RWPE2 (cell line): ENCODE measurements at regions not wholly inside any gene's neighbourhood (a gene's known extent, or its start where the extent isn't known, plus 50 kb on each side); places are given as distances from the start of the nearest gene placed in this dataset.

ENCODE experiments used
- ATAC-seq: fragments of 200-7000 bp; cut with Tn5 transposase; 3 replicates; pipeline ENCODE4 v1.9.1; 2021; ENCODE audit warnings: low read depth
- DNase-seq: peaks from one replicate; pipeline ENCODE4 v3.0.0-alpha.2; 2020; ENCODE audit warnings: low spot score
- H3K27ac ChIP-seq: fragments of 450-650 bp; 2 replicates; pipeline ENCODE4 v1.5.1; 2017; ENCODE audit warnings: mild to moderate bottlenecking; ENCODE audit not compliant: poor library complexity, severe bottlenecking
- H3K27me3 ChIP-seq: fragments of 250-450 bp; sonication (Bioruptor Pico); 2 replicates; pipeline ENCODE4 v1.5.1; 2021; ENCODE audit warnings: mild to moderate bottlenecking, moderate library complexity; ENCODE audit not compliant: insufficient read depth, poor library complexity, severe bottlenecking
- H3K36me3 ChIP-seq: fragments of 250-450 bp; sonication (Bioruptor Pico); 2 replicates; pipeline ENCODE4 v1.5.1; 2020; ENCODE audit warnings: low read depth, mild to moderate bottlenecking, moderate library complexity
- H3K4me1 ChIP-seq: fragments of 250-450 bp; sonication (Bioruptor Pico); 2 replicates; pipeline ENCODE4 v1.5.1; 2021; ENCODE audit warnings: mild to moderate bottlenecking, moderate library complexity; ENCODE audit not compliant: insufficient read depth, poor library complexity, severe bottlenecking
- H3K4me3 ChIP-seq: fragments of 250-450 bp; sonication (Bioruptor Pico); 2 replicates; pipeline ENCODE4 v1.5.1; 2021; ENCODE audit warnings: mild to moderate bottlenecking, moderate library complexity; ENCODE audit not compliant: severe bottlenecking
- H3K9me3 ChIP-seq: fragments of 250-450 bp; sonication (Bioruptor Pico); 2 replicates; pipeline ENCODE4 v1.5.1; 2021; ENCODE audit warnings: mild to moderate bottlenecking, moderate library complexity; ENCODE audit not compliant: severe bottlenecking
- CTCF ChIP-seq: fragments of 450-650 bp; IDR thresholded peaks from one replicate; pipeline ENCODE4 v1.5.1; 2017; ENCODE audit warnings: mild to moderate bottlenecking, moderate library complexity; ENCODE audit not compliant: poor library complexity, severe bottlenecking

GRCh38 chr5:143506836-143507552 is 103.5 kb upstream of the NR3C1 start:
- Histone ChIP-seq H3K36me3 (no peaks in the 10 kb centered on the region), H3K4me3 (no peak overlapping the region), H3K27ac (peak overlapping the region; percentile 82), H3K27me3 (no peaks in the 10 kb centered on the region), H3K4me1 (peaks cover 20% of the 10 kb centered on the region), H3K9me3 (no peaks in the 10 kb centered on the region)
- TF ChIP-seq CTCF: peak; percentile 57
- no peak for DNase-seq
- peak; percentile 99 for ATAC-seq

- H3K27me3 ChIP-seq: no peaks in the 10 kb centered on the region
- DNase-seq (no peak), ATAC-seq (no peak)
- H3K9me3 ChIP-seq: no peaks in the 10 kb centered on the region
- H3K27ac ChIP-seq: peak overlapping the region; percentile 82
- H3K36me3 ChIP-seq: no peaks in the 10 kb centered on the region
- TF ChIP-seq CTCF: no peak
- no peak overlapping the region for H3K4me3 ChIP-seq
- H3K4me1 ChIP-seq: peaks cover 20% of the 10 kb centered on the region
These were observed 102.4 kb upstream of the NR3C1 start for GRCh38 chr5:143505934-143506333.

GRCh38 chr5:143505354-143505753 is 101.9 kb upstream of the NR3C1 start:
- DNase-seq (no peak), ATAC-seq (no peak)
- H3K4me3 ChIP-seq: no peak overlapping the region
- peaks cover 20% of the 10 kb centered on the region for H3K4me1 ChIP-seq
- TF ChIP-seq CTCF: no peak
- H3K27ac ChIP-seq: no peak overlapping the region
- H3K27me3 ChIP-seq: no peaks in the 10 kb centered on the region
- no peaks in the 10 kb centered on the region for H3K9me3 ChIP-seq
- no peaks in the 10 kb centered on the region for H3K36me3 ChIP-seq

GRCh38 chr5:143501310-143502044 is 98.0 kb upstream of the NR3C1 start:
- H3K36me3 ChIP-seq: no peaks in the 10 kb centered on the region
- no peaks in the 10 kb centered on the region for H3K9me3 ChIP-seq
- TF ChIP-seq CTCF: no peak
- ATAC-seq (no peak), DNase-seq (no peak)
- no peak overlapping the region for H3K27ac ChIP-seq
- H3K27me3 ChIP-seq: no peaks in the 10 kb centered on the region
- H3K4me3 ChIP-seq: no peak overlapping the region
- peaks cover 10% of the 10 kb centered on the region for H3K4me1 ChIP-seq
